ENCODE measurements at regions not wholly inside any gene's neighbourhood (a gene's known extent, or its start where the extent isn't known, plus 50 kb on each side); places are given as distances from the start of the nearest gene placed in this dataset.

DNA sequence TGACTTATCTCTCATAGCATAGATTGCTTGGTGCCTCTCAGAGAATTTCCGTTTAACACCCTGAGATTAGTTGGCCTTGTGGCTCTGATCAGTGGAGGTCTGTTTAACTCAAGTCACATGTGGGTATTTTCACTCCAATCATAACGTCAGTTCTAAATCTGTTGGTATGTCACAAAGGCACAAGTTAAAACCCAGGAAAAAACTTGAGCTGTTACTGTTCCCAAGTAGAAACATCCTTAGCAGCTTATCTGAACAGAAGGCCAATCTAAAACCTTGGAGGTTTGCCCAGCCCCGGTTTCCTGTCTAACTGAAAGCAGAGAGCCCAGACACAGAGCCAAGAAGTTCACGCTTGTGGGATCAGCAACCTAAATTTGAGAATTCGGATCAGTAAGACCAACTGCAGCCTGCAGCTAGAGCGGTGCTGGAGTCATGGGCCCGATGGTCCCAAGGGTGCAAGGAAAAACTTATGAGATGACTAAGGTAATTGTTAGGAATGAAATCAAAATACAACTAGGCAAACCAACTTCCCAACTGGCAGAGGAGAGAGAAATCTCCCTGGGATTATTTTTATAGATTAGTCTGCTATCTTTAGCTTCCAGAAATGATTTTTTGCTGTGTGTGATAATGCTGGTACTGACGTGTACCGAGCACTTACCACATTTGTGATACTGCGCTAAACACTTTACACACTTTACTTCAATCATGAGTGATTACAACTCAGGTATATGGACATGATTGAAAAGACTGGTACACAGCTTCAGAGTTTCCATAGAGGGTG, 90.2 kb upstream of the C1orf21 start:
- Histone ChIP-seq H3K9me3 (no peaks in the 10 kb centered on the region), H3K4me1 (no peaks in the 10 kb centered on the region), H3K4me3 (no peak overlapping the region), H3K27ac (no peak overlapping the region), H3K4me2 (no peak overlapping the region)
- ATAC-seq (no peak), DNase-seq (ENCODE audit: low read depth in 1 of 2, low spot score in 1 of 2) (no peak), FAIRE-seq (no peak)
- TF ChIP-seq, protein P1, sequence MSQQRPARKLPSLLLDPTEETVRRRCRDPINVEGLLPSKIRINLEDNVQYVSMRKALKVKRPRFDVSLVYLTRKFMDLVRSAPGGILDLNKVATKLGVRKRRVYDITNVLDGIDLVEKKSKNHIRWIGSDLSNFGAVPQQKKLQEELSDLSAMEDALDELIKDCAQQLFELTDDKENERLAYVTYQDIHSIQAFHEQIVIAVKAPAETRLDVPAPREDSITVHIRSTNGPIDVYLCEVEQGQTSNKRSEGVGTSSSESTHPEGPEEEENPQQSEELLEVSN (IDR thresholded peaks at IDR 0.05; ENCODE audit: borderline replicate concordance, low read depth) = no peak
- TF ChIP-seq ZNF302 (CRISPR knock-in tag; IDR thresholded peaks at IDR 0.05) = no peak
- ChIA-PET CTCF (interaction anchor here (1.2 kb wide), 1 partner anchor 9 kb away, joined by 3 read pairs; no protein-coding TSS in a partner anchor), POLR2A (no interaction called here)
- 56% methylated on average over 10 of the region's 10 CpGs for WGBS (ENCODE audit: missing lambda C conversion rate)

DNA sequence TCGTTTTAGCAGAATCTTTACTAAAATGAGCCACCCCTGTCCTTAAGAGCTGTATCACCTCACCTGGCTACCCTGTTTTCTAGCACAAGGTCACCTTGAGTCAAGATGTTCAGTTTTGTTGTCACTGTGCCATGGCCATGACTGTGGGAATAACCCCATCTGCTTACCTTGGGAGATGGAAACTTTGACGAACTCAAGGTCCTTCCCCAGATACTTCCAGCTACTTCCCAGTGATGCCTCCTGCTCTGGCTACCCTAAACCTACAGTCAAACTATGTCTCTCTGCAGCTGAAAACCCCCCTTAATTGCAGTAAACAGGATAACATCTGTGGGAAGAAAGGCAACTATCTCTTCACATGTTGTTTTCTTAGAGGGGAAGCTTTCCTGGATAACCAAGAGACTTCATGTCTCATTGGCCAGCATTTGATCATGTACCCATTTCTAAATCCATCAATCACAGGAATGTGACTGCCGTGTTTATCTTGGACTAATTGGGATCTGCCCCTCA, 89.5 kb upstream of the C1orf21 start:
- FAIRE-seq (no peak), ATAC-seq (no peak), DNase-seq (ENCODE audit: low read depth in 1 of 2, low spot score in 1 of 2) (no peak)
- no peak overlapping the region for H3K27ac ChIP-seq
- WGBS (ENCODE audit: missing lambda C conversion rate) = 39% methylated on average over 3 of the region's 3 CpGs
- POLR2A ChIA-PET = no interaction called here
- H3K4me2 ChIP-seq = no peak overlapping the region
- H3K4me1 ChIP-seq = no peaks in the 10 kb centered on the region
- CTCF ChIA-PET = interaction anchor here (1.2 kb wide), 1 partner anchor 10 kb away, joined by 3 read pairs; no protein-coding TSS in a partner anchor
- no peak overlapping the region for H3K4me3 ChIP-seq
- no peak for TF ChIP-seq RFX5 (IDR thresholded peaks at IDR 0.05)
- no peak for TF ChIP-seq HEYL (CRISPR knock-in tag; IDR thresholded peaks at IDR 0.05)
- TF ChIP-seq ESRRA (IDR thresholded peaks at IDR 0.05; ENCODE audit: borderline replicate concordance, low read length) = no peak
- TF ChIP-seq CBX2 (IDR thresholded peaks at IDR 0.05; ENCODE audit: borderline replicate concordance, low read depth) = no peak
- TF ChIP-seq NR3C1 (IDR thresholded peaks at IDR 0.05) = no peak
- TF ChIP-seq HOXB13 (CRISPR knock-in tag; IDR thresholded peaks at IDR 0.05; ENCODE audit: low read depth) = no peak
- no peak for TF ChIP-seq MYC (IDR thresholded peaks at IDR 0.05; ENCODE audit: borderline replicate concordance, low read length)
- no peak for TF ChIP-seq EP300 (IDR thresholded peaks at IDR 0.05)
- no peak for TF ChIP-seq NPAS2 (CRISPR knock-in tag; IDR thresholded peaks at IDR 0.05; ENCODE audit: borderline replicate concordance)
- no peak for TF ChIP-seq POLR2AphosphoS2 (conservative IDR thresholded peaks at IDR 0.05; ENCODE audit: low read length)
- no peak for TF ChIP-seq ZNF302 (CRISPR knock-in tag; IDR thresholded peaks at IDR 0.05)
- TF ChIP-seq, protein P2, sequence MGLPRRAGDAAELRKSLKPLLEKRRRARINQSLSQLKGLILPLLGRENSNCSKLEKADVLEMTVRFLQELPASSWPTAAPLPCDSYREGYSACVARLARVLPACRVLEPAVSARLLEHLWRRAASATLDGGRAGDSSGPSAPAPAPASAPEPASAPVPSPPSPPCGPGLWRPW (IDR thresholded peaks at IDR 0.05) = no peak
- no peak for TF ChIP-seq HOXB5 (CRISPR knock-in tag; IDR thresholded peaks at IDR 0.05)
- TF ChIP-seq, protein P1 (IDR thresholded peaks at IDR 0.05; ENCODE audit: borderline replicate concordance, low read depth) = no peak
- TF ChIP-seq, protein P3, sequence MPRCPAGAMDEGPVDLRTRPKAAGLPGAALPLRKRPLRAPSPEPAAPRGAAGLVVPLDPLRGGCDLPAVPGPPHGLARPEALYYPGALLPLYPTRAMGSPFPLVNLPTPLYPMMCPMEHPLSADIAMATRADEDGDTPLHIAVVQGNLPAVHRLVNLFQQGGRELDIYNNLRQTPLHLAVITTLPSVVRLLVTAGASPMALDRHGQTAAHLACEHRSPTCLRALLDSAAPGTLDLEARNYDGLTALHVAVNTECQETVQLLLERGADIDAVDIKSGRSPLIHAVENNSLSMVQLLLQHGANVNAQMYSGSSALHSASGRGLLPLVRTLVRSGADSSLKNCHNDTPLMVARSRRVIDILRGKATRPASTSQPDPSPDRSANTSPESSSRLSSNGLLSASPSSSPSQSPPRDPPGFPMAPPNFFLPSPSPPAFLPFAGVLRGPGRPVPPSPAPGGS (IDR thresholded peaks at IDR 0.05) = no peak
- TF ChIP-seq, protein P4, sequence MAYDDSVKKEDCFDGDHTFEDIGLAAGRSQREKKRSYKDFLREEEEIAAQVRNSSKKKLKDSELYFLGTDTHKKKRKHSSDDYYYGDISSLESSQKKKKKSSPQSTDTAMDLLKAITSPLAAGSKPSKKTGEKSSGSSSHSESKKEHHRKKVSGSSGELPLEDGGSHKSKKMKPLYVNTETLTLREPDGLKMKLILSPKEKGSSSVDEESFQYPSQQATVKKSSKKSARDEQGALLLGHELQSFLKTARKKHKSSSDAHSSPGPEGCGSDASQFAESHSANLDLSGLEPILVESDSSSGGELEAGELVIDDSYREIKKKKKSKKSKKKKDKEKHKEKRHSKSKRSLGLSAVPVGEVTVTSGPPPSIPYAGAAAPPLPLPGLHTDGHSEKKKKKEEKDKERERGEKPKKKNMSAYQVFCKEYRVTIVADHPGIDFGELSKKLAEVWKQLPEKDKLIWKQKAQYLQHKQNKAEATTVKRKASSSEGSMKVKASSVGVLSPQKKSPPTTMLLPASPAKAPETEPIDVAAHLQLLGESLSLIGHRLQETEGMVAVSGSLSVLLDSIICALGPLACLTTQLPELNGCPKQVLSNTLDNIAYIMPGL (CRISPR knock-in tag; IDR thresholded peaks at IDR 0.05; ENCODE audit: borderline replicate concordance) = no peak
- no peak for TF ChIP-seq RCOR1 (IDR thresholded peaks at IDR 0.05; ENCODE audit: low read depth, low read length)
- TF ChIP-seq, protein P5, sequence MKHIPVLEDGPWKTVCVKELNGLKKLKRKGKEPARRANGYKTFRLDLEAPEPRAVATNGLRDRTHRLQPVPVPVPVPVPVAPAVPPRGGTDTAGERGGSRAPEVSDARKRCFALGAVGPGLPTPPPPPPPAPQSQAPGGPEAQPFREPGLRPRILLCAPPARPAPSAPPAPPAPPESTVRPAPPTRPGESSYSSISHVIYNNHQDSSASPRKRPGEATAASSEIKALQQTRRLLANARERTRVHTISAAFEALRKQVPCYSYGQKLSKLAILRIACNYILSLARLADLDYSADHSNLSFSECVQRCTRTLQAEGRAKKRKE (CRISPR knock-in tag; IDR thresholded peaks at IDR 0.05; ENCODE audit: low read depth) = no peak
- no peak for TF ChIP-seq TFCP2L1 (CRISPR knock-in tag; IDR thresholded peaks at IDR 0.05)
- no peaks in the 10 kb centered on the region for H3K9me3 ChIP-seq

Data from A549 (cell line).